Stimulated activated CD4-positive, alpha-beta T cell treated with anti-CD3 and anti-CD28 coated beads, Interleukin-2, amount 100 ng/mL, for 48 hours (primary cell): ENCODE measurements at regions not wholly inside any gene's neighbourhood (a gene's known extent, or its start where the extent isn't known, plus 50 kb on each side); places are given as distances from the start of the nearest gene placed in this dataset.
"Not testable (repeated sequence)": the region's sequence is repeated elsewhere in the genome, so short reads cannot be mapped to it uniquely, and the experiment has no call there.

Source experiments
- DNase-seq, 2 donors: peaks; one replicate each; pipeline ENCODE4 v3.0.0-alpha.2; 2020

DNA sequence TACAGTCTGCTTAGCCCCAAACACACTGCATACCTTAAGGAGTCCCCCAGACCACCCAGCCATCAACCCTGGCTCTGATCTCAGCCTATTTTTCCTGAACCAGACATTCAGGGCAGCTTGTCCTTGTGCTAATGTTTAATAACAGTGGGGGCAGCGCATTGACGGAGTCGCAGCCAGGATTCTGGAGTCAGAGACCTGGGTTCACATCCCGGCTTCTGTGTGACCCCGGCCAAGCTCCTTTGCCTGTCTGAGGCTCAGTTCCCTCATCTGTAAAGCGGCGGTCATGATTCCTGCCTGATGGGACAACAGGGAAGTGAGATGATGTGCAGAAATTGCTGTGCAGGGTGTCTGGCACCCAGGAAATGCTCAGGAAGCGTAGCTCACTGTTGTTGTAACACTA is 63.1 kb downstream of the MATN1 start:
- DNase-seq: no peak

DNA sequence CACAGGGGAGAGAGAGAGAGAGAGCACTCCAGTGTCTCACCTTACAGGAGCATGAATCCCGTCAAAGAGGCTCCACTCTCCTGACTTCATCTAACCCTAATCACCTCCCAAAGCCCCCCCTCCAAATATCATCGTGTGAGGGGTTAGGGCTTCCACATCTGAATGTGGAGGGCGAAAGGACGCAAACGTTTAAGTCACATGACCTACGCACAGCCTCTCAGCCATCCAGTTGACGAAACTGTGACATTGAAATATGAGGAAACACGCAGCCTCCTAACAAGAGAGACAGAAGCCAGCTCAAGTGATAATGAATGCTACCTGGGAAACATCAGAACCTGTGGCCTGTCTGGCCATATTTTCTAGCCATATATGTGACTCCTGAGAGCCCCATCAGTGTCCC is 63.7 kb downstream of the MATN1 start:
- DNase-seq: no peak

DNA sequence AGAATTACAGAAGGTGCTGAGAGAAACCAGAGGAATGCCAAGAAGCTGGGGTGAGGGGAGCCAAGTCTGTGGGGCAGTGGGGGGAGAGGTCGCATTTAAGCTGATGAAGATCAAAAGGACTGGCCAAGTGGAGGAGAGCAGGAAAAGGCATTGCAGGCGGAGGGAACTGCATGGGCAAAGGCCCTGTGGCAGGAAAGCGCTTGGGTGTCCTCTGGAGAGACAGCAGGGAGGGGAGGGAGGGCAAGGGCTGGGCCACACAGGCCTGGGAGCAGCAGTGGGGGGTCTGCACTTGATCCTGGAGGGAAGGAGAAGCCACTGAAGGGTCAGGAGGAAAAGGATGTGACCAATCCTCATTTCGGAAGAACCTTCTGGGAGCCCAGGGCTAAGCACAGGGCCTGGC is 65.0 kb downstream of the MATN1 start:
- DNase-seq: not testable (repeated sequence)

DNA sequence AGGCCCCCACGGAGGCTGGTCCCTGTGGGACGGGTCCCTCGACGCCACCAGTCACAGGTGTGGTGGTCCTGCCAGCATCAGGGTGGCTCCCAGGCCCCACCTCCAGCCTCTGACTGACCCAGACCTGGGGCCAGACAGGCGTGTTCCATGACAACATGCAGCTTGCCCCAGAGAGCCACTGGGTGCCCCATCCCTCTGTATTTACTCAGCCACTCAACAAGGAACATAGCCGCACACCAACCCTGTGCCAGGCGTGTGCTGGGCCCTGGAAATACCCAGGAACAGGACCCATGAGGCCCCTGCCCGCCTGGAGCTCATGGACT is 65.4 kb downstream of the MATN1 start:
- DNase-seq: no peak

DNA sequence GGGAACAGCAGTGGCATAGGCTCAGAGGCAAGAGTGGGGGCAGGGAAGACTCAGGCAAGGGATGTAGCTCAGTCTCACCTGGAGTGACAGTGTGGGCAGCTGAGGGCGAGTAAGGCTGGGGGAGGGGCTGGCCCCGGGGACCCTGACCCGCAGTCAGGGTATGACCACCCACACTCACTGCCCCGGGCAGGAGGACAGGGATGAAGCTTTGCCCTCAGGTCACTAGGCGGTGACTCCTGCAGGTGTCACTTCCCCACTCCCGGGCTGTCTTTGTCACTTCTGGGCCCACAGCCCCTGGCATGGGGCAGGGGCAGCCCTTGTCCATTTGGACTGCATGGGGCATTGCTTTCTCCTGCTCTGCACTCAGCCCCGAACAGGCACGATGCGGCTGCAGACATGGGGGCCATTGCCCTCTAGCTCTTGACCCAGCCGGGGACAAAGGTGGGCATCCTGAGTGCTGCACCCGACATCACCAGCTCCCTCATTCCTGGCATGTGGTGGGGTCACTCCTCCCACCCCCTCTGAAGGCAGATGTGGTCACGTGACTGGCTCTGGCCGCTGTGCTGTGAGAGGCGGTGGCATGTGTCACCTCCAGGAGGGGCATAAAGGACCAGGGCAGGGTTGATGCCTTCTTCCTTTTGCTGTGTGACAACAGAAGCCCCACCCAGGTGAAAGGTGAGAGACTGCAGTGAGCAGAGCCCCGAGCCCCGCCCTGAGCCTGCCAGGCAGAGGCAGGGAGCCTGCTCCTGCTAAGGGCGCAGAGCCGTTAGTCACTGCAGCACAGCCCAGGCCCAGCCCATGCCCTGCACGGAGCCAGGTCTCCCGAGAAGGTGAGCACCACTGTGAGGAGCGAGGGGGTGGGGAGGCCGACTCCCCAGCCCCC is 66.0 kb downstream of the MATN1 start:
- no peak for DNase-seq

GRCh38 chr1:30656171-30656940 is 67.0 kb downstream of the MATN1 start:
- no peak for DNase-seq

DNA sequence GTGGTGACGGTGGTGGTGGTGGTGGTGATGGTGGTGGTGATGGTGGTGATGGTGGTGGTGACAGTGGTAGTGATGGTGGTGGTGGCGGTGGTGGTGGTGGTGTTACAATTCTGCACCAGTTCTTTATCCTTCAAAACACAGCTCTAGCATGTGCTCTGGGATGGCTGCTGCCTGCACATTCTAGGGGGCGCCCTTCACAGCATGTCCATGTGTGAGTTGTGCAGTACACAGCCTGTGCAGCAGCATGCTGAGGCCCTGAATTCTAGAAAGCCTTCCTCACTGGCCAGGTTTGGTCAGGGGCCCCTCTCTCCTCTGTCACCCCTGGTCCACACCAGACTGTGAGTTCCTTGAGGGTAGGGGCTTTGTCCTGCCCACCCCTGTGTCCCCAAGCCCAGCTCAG is 67.7 kb downstream of the MATN1 start:
- no peak for DNase-seq

GRCh38 chr1:30654188-30654587 is 69.2 kb downstream of the MATN1 start:
- DNase-seq: no peak

GRCh38 chr1:30652152-30652841 is 71.1 kb downstream of the MATN1 start:
- DNase-seq: no peak

- DNase-seq: not testable (repeated sequence)
These were observed 72.0 kb downstream of the MATN1 start for GRCh38 chr1:30651395-30651794.

- no peak for DNase-seq
These were observed 72.4 kb downstream of the MATN1 start for GRCh38 chr1:30650968-30651320.

DNA sequence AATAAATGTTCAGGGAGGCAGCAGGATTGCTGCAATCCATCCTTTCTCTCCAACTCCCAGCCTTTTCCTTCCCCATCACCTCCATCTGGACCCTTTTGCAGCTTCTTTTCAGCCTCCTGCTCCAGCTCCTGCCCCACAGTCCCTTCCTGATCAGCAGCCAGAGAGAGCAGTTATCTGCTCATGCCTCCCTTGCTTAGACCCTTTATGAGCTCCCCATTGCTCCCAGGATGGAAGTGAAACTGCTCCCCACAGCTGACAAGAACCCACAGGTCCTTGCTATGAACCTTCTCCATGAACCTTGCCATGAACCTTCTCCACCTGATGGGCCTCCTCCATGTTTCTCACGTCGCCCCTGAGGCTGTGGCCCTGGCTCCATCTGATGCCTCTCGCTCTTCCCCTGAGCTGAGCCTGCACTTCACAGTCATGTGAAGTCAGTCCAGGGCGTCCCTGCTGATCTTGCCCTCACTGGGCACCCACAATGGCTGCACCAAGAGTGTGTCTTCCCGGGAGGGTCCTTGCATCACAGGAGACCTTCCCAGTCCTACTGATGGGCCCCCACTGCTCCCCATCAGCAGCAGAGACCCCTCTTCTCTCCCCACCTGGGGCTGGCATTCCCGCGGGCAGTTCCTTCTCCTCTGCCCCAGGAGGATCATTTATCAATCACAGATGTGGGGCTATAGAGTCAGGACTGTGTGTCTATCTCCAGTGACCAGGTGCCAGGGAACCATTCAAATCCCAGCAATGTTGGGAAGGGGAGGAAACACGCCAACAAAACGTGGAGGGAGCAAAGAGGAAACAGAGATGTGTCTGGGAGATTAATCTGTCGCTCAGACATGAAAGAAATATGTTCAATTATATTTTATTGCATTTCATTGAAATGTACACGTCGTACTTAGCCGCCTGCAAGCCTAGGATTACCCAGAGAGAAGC is 73.1 kb downstream of the MATN1 start:
- DNase-seq: no peak

DNA sequence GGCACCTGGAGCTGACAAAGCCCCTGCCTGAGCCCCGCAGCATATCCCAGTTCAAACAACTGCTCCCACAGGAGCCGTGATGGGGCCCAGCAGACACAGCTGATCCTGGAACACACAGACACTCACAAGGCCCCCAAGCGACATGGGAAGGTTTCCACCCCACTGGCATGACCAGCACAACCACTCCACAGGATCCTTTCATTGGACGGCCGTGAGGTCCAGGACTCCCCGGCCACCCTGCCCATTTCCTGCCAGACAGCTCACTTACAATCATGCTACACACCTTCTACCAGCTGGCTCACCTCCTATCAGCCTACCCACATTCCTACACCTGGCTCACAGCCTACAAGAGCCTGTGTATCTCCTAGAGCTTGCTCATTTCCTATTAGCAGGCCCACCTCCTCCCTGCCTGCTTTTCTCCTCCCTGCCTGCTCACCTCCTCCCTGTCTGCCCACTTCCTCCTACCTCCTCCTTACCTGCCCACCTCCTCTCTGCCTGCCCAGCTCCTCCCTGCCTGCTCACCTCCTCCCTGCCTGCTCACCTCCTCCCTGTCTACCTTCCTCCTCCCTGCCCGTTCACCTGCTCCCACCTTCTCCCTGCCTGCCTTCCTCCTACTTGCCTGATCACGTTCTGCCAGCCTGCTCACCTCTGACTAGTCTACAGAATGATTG is 73.9 kb downstream of the MATN1 start:
- no peak for DNase-seq

GRCh38 chr1:30648408-30649000 is 74.9 kb downstream of the MATN1 start:
- no peak for DNase-seq

DNA sequence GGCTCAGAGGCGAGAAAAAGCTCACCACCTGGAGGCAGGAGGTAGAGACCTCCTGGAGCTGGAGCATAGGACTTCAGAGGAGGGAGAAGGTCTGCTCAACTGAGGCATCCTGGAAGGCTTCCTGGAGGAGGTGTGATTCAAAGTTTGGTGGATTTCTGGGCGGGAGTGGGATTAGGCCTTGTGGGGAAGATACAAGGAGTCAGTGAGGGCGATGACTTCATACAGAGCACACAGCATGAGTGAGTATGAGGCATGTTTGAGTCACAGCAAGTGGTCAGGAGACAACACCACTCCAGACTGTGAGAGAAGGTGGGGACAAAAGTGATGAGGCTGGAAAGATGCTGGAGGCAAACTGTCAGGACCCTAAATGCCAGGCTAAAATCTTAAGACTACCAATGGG is 77.6 kb downstream of the MATN1 start:
- DNase-seq: no peak

DNA sequence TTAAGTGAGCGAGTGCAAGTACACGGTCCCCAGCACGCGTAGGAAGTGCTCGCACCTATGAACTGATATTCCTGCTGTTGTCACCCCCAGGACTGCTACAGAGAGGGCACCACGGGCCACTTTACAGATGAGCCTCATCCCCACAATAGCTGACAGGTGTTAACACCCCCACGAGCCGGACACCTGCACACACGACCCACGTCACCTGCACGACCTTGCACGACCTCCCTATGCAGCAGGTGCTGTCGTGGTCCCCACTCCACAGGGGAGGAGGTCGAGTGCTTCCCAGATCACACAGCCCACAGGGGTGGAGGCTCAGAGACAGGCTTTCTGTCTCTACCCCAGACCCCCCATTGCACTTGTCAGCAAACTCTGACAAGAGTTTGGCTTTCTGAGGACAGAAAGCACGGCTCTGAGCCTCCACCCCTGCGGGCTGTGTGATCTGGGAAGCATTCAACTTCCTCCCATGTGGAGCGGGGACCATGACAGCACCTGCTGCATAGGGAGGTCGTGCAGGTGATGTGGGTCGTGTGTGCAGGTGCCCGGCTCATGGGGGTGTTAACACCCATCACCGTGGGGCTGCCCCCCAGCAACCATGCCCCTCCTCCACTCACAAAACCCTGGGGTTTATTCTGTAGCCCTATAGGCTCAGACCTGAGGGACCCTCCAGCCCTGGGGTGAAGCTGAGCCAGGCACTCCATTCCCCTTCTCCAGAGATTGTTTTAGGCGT is 80.8 kb downstream of the MATN1 start:
- no peak for DNase-seq

GRCh38 chr1:30641572-30642353 is 81.6 kb downstream of the MATN1 start:
- no peak for DNase-seq

- DNase-seq: no peak
These were observed 83.4 kb downstream of the MATN1 start for GRCh38 chr1:30639881-30640452.

- no peak for DNase-seq
These were observed 84.6 kb downstream of the MATN1 start for GRCh38 chr1:30638811-30639210.

DNA sequence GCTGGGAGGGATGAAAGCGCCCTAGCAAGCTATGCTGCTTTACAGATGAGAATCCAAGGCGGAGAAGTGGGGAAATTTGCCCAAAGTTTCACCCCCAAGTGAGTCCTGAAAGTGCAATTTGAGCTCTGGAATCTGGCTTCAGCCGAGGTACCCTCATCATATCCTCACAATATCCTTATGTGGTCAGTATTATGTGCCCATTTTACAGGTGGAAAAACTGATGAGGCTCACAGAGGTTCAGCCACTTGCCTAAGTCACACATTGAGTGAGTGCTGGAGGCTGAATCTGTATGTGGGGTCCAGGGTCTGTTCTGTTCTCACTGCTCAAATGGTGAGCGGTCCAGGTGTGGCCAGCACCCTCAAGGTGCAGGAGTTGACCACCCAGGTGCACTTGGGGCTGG is 85.3 kb downstream of the MATN1 start:
- DNase-seq: no peak
